ENCODE measurements at regions not wholly inside any gene's neighbourhood (a gene's known extent, or its start where the extent isn't known, plus 50 kb on each side); places are given as distances from the start of the nearest gene placed in this dataset.

GRCh38 chr6:100268326-100268725 lies 196.4 kb downstream of the SIM1 start:
- DNase-seq (ENCODE audit: low read depth) = no peak

GRCh38 chr6:100267721-100268123 lies 197.0 kb downstream of the SIM1 start:
- peak; percentile 54 for DNase-seq (ENCODE audit: low read depth)

- no peak for DNase-seq (ENCODE audit: low read depth)
Observed at GRCh38 chr6:100266494-100267401, 198.0 kb downstream of the SIM1 start.

GRCh38 chr6:100262086-100262485 lies 202.6 kb downstream of the SIM1 start:
- DNase-seq (ENCODE audit: low read depth) = no peak

- DNase-seq (ENCODE audit: low read depth) = no peak
Observed at GRCh38 chr6:100261486-100261885, 203.2 kb downstream of the SIM1 start.

GRCh38 chr6:100260584-100260983 lies 204.1 kb downstream of the SIM1 start:
- no peak for DNase-seq (ENCODE audit: low read depth)

- DNase-seq (ENCODE audit: low read depth) = no peak
Observed at GRCh38 chr6:100259865-100260264, 204.9 kb downstream of the SIM1 start.

- DNase-seq (ENCODE audit: low read depth) = no peak
Observed at GRCh38 chr6:100258752-100259151, 206.0 kb downstream of the SIM1 start.

- peak; percentile 83 for DNase-seq (ENCODE audit: low read depth)
Observed at GRCh38 chr6:100257793-100258395, 206.8 kb downstream of the SIM1 start.

GRCh38 chr6:100255701-100256100 lies 209.0 kb downstream of the SIM1 start:
- DNase-seq (ENCODE audit: low read depth) = no peak

GRCh38 chr6:100247123-100247522 lies 217.6 kb downstream of the SIM1 start:
- DNase-seq (ENCODE audit: low read depth) = no peak

- peak; percentile 82 for DNase-seq (ENCODE audit: low read depth)
Observed at GRCh38 chr6:100246206-100246605, 218.5 kb downstream of the SIM1 start.

- no peak for DNase-seq (ENCODE audit: low read depth)
Observed at GRCh38 chr6:100240798-100241197, 223.9 kb downstream of the SIM1 start.

- DNase-seq (ENCODE audit: low read depth) = peak; percentile 64
Observed at GRCh38 chr6:100237821-100238220, 226.9 kb downstream of the SIM1 start.

- no peak for DNase-seq (ENCODE audit: low read depth)
Observed at GRCh38 chr6:100236389-100236788, 228.3 kb downstream of the SIM1 start.

GRCh38 chr6:100235631-100236030 lies 229.1 kb downstream of the SIM1 start:
- no peak for DNase-seq (ENCODE audit: low read depth)

GRCh38 chr6:100234625-100235024 lies 230.1 kb downstream of the SIM1 start:
- DNase-seq (ENCODE audit: low read depth) = no peak

GRCh38 chr6:100232781-100233573 lies 231.7 kb downstream of the SIM1 start:
- DNase-seq (ENCODE audit: low read depth) = peak; percentile 73

GRCh38 chr6:100230953-100231316 lies 233.8 kb downstream of the SIM1 start:
- peak; percentile 84 for DNase-seq (ENCODE audit: low read depth)

GRCh38 chr6:100230115-100230952 lies 234.4 kb downstream of the SIM1 start:
- DNase-seq (ENCODE audit: low read depth) = no peak

GRCh38 chr6:100229512-100229911 lies 235.2 kb downstream of the SIM1 start:
- no peak for DNase-seq (ENCODE audit: low read depth)

Data from renal cortical epithelial cell (primary cell).